Stimulated activated CD8-positive, alpha-beta memory T cell treated with anti-CD3 and anti-CD28 coated beads, Interleukin-2, amount 100 ng/mL, for 48 hours (primary cell): ENCODE measurements at regions not wholly inside any gene's neighbourhood (a gene's known extent, or its start where the extent isn't known, plus 50 kb on each side); places are given as distances from the start of the nearest gene placed in this dataset.

Experiments
- DNase-seq, 2 donors: peaks; one replicate each; pipeline ENCODE4 v3.0.0-alpha.2; 2020; ENCODE audit warnings: low read depth in 2 of 2

GRCh38 chr19:29292562-29292961, 79.6 kb upstream of the UQCRFS1 start:
- DNase-seq = no peak

DNA sequence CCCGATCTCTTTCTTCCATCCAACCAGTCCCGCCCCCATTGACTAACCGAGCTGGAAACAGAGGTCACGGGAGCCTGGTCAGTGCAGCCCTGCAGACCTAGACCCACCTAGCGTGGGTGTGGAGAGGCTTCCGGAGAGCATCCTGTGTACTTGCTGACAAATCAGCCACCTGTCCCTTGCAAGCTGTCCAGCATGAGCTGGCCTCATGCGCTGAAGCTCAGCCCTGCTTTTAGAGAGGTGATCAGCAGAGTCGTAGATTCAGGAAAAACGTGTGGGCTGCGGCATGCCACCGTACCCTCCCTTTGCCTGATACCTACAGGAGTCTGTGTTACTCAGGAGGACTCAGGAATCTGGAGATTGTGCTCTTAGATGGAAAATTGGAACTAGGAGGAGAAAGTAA, 80.3 kb upstream of the UQCRFS1 start:
- no peak for DNase-seq

DNA sequence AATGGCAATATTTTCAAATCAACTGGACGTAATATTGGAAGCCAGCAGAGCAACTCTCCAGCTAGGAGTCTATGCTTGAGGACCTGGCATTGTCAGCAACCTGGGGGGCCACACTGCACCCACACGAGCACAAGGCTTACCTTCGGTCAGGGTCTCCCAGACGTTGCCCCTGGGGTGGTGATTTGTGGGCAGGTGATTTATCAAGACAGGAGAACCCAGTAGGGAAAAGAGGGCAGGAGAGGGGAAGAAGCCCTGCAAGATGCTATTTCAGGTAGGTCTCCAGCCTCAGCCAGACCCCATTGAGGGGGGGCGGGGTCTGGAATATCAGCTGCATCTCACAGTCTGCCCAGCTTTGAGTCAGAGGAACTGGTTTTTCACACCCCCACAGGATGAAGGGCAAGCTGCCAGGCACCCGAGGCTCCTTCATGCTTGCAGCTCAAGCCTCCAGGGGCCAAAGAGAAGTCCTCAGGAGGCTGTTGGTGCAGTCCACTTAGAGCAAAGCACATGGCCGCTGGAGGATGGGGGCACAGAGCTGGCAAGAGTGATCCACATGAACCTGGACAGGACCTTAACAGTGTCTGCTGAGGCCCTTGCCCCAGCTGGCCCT, 80.9 kb upstream of the UQCRFS1 start:
- DNase-seq = no peak

DNA sequence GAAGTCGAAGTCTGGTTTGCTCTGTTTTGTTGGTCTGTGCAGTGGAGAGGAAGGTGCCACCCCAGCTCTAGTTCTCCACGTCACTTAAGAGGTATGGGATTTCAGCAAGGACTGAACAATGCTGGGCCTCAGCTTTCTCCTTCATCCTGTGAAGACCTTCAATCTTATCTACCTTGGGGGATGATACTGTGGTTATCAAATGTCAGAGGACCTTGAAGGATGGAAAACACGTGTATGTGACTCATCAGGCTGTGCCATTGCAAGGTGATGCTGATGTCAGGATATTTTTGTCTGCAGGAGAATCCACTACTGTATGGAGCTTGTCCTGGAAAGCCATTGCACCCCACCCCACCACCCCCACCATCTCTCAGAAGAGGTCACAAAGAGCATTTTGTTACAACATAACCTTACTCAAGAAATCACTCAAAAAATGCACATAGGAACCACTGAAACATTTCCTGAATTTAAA, 81.4 kb upstream of the UQCRFS1 start:
- DNase-seq = no peak

GRCh38 chr19:29295285-29295684, 82.3 kb upstream of the UQCRFS1 start:
- no peak for DNase-seq

GRCh38 chr19:29297381-29297780, 84.4 kb upstream of the UQCRFS1 start:
- no peak for DNase-seq

DNA sequence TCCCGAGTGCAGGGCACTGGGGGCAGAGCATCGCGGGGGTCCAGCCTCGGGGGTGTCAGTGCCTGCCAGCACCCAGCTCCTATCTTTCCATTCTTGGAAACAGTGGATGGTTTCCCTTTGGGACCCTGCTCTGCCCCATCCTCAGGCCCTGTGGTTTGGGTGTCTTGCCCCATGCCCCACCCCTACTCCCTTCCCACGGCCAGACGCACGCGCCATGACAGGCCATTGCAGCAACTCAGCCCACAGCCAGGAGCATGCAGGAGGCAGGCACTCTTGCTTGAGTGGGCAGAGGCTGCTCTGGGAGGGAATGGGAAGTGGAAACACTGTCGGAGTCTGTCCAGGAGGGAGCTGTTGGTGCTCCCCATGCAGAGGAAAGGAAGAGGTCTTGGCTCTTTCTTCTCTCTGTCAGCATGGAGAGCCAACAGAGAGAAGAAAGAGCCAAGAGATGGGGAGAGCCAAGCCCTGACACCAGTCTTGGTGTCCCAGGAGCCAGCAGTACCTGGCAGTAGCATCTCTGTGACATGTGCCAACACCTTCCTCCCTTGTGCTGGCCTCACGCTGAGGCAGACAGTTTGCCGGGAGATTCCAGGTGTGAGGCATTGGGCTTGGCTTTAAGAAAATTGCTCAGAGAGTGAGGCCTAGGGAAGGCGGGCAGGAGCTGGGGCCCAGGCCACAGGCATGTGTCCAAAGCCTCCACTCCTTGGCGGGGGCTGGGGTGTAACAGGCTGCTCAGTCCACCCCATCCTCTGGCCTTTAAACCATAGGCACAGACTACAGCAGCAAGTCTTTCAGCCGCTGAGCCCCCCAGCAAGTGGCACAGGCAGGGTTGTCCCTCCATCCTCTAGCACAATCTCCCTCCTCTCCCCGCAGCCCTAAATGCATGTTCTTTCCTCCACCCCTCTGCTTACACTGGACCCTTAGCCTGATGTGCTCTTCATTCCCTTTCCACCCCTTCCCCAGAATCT, 86.7 kb upstream of the UQCRFS1 start:
- DNase-seq = no peak

GRCh38 chr19:29302002-29302928, 89.3 kb upstream of the UQCRFS1 start:
- DNase-seq = no peak

- no peak for DNase-seq
Measured at GRCh38 chr19:29303069-29303718, 90.2 kb upstream of the UQCRFS1 start.

DNA sequence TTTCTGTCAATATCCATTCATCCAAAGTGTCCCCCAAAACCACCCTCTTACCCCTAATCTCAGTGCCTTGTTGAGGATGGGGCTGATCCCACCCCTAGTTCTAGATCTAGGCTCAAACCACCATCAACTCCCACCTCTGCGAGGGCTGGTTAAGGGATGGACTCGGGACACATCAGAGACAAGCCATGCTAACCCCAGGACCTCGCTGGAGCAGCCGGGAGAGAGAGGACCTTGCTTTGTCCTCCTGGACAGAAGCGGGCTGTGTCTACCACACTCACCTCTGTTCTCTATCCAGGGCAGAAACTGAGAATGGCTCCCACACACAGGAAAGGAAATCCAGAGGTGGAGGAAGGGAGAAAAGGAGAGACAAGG, 90.8 kb upstream of the UQCRFS1 start:
- DNase-seq = no peak

DNA sequence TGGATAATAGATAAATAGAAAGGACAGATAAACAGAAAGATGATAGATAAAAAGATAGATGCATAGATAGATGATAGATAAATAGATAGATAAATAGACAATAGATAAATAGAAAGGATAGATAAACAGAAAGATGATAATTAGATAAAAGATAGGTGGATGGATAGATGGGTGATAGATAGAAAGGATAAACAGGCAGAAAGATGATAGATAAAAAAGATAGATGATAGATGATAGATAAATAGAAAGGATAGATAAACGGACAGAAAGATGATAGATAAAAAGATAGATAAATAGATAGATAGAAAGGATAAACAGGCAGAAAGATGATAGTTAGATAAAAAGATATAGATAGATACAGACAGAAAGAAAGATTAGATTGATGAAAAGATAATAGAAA, 92.3 kb upstream of the UQCRFS1 start:
- no peak for DNase-seq

DNA sequence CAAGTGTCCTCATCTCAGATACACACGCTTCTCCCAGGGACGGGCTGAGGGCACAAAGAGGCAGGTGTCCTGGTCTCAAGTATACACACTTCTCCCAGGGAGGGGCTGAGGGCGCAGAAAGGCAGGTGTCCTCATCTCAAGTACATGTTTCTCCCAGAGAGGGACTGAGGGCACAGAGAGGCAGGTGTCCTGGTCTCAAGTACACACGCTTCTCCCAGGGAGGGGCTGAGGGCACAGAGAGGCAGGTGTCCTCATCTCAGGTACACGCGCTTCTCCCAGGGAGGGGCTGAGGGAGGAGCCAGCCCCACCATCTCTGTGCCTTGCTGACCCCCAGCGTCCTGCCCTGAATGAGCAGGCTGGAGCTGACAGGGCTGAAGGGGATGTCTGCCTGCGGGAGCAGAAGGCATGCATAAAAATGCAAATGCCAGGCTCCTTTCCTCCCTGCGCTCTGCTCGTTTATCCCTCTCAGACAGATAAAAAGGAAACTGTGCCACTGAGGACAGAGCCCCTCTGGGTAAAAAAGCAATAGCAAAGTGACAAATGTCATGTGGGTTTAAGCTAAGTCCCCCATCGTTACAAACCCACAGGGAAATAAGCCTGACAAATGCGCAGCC, 96.1 kb upstream of the UQCRFS1 start:
- DNase-seq = no peak

- DNase-seq = no peak
Measured at GRCh38 chr19:29309637-29310036, 96.7 kb upstream of the UQCRFS1 start.

GRCh38 chr19:29311191-29311790, 98.3 kb upstream of the UQCRFS1 start:
- DNase-seq = no peak

DNA sequence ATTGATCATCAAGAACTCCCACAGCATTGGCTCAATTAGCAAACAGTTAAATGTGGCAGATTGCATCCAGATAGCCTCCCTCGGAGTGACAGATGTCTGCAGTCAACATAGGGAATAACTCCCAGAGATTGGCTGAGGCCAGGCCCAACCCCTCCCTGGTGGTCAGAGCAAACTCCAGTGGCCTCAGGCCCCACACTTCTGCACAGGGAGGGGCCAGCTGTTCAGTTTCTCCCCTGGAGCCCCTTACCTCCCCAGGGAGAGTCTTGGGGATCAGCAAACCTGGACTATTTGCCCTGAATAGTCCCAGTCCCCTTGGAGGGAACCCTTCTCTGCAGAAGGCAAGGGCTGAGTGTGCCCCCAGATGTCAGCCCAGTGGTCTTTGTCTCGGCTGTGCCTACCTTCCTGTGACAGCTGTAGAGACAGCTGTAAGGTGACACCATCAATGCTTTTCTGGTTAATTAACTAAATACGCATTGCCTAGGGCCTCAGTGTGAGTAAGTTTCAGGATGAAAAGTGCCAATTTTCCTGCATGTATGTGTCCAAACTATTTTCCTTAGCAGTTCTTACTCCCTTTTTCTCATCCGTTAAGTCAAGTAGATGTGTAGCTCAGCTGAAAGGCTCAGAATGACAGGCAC, 102.7 kb upstream of the UQCRFS1 start:
- DNase-seq = no peak

DNA sequence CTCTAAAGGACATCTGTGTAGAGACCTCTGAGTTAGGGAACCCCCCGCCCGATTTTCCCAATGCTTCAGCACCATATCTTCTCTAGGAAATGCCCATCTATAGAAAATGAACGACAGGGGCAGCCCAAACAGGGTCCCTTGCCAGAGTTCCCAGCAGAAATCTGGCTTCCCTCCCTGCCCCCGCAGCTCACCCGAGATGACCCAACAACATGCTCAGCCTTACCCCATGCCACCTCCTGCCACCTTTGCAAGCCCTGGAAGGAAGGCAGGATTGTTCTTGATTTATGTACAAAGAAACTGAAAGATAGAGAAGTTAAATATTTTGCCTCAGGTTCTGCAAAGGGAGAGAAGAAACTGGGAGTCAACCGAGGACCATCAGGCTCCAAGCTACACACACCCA, 105.6 kb upstream of the UQCRFS1 start:
- no peak for DNase-seq

GRCh38 chr19:29320086-29320485, 107.1 kb upstream of the UQCRFS1 start:
- DNase-seq = no peak

GRCh38 chr19:29320618-29321017, 107.7 kb upstream of the UQCRFS1 start:
- DNase-seq = no peak

- no peak for DNase-seq
Measured at GRCh38 chr19:29321116-29321515, 108.2 kb upstream of the UQCRFS1 start.

DNA sequence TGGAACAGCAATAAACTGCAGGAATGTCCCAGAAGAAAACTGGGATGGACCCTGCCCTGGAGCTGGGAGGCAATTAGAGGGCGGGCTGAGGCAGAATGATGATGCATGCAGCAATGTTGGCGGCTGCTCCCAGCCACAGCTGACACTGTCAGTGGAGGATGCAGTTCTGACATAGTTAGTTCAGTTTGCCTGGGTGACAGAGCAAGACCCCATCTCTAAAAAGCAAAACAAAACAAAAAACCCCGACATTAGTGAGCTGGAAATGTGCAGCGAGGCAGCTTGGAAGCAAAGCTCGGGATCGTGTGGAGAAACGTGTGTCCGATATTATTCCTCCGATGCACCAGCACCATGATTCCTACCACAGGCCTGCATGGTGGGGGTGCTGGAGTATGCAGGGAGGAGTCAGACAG, 110.1 kb upstream of the UQCRFS1 start:
- DNase-seq = no peak
